ENCODE measurements at regions not wholly inside any gene's neighbourhood (a gene's known extent, or its start where the extent isn't known, plus 50 kb on each side); places are given as distances from the start of the nearest gene placed in this dataset.

DNA sequence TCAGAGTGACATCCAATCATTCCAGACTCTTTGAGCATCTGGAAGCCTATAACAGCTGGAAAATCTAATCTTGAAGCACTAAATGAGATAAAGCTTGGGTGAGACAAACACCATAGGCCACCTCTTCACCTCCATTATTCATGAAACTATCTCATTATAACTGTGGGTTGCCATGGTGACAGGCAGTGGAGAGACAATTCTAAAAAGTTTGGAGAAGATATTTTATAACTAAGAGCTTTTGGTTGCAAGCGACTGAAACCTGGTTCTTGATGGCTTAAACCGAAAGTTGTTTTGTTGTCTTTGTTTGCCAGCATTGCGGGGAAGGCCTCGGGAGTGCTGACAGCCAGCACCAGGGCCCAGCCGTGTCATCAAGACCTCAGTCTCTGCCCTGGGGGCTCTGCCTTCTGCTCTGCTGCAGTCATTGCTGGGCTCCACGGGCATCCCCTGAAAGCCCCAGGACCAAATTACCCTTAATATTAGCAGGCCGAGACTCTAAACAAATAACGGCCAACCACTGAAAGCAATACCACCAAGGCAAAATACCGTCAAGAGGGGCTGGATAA lies 353.6 kb upstream of the SFSWAP start:
- TF ChIP-seq CTCF (IDR thresholded peaks at IDR 0.05; ENCODE audit: low read depth, low read length): no peak
- Histone ChIP-seq H3K27me3 (no peaks in the 10 kb centered on the region), H3K9me3 (no peaks in the 10 kb centered on the region), H3K4me3 (ENCODE audit: low read depth, low read length) (no peak overlapping the region), H3K36me3 (no peaks in the 10 kb centered on the region), H3K4me1 (no peaks in the 10 kb centered on the region; the same call in 1 of the 2 replicates)
- no peak for DNase-seq

GRCh38 chr12:131357920-131358319 lies 353.0 kb upstream of the SFSWAP start:
- H3K4me3 ChIP-seq (ENCODE audit: low read depth, low read length): no peak overlapping the region
- H3K36me3 ChIP-seq: no peaks in the 10 kb centered on the region
- DNase-seq: no peak
- H3K27me3 ChIP-seq: no peaks in the 10 kb centered on the region
- H3K4me1 ChIP-seq: no peaks in the 10 kb centered on the region; the same call in 1 of the 2 replicates
- H3K9me3 ChIP-seq: no peaks in the 10 kb centered on the region
- TF ChIP-seq CTCF (IDR thresholded peaks at IDR 0.05; ENCODE audit: low read depth, low read length): no peak

DNA sequence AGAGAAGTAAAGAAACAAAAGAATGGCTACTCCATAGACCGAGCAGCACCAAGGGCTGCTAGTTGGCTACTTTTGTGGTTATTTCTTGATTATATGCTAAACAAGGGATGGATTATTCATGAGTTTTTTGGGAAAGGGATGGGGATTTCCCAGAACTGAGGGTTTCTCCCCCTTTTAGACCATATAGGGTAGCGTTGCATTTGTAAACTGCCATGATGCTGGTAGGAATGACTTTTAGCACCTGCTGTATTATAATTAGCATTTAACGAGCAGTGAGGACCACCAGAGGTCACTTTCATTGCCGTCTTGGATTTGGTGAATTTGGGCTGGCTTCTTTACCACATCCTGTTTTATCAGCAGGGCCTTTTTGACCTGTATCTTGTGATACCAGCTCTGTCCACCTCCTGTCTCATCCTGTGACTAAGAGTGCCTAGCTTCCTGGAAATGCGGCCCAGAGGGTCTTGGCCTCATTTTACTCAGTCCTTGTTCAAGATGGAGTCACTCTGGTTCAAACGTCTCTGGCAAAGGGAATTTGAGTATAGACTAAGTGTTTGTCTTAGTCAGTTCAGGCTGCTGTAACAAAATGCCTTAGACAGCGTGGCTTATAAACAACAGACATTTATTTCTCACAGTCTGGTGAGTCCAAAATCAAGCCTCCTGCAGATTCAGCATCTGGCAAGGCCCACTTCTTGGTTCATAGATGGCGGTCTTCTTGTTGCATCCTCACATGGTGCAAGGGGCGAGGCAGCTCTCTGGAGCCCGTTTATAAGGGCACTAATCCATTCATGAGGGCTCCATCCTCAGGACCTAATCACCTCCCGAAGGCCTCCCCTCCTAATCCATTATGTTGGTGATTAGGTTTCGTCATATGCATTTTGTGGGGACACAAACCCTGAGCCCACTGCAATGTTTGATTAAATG lies 348.3 kb upstream of the SFSWAP start:
- H3K4me1 ChIP-seq: peaks cover under 1% of the 10 kb centered on the region; the same call in 1 of the 2 replicates
- no peaks in the 10 kb centered on the region for H3K9me3 ChIP-seq
- no peak overlapping the region for H3K4me3 ChIP-seq (ENCODE audit: low read depth, low read length)
- no peak for DNase-seq
- H3K36me3 ChIP-seq: no peaks in the 10 kb centered on the region
- H3K27me3 ChIP-seq: no peaks in the 10 kb centered on the region
- no peak for TF ChIP-seq CTCF (IDR thresholded peaks at IDR 0.05; ENCODE audit: low read depth, low read length)

GRCh38 chr12:131363393-131363792 lies 347.5 kb upstream of the SFSWAP start:
- H3K27me3 ChIP-seq: no peaks in the 10 kb centered on the region
- H3K4me3 ChIP-seq (ENCODE audit: low read depth, low read length): no peak overlapping the region
- DNase-seq: no peak
- no peaks in the 10 kb centered on the region for H3K9me3 ChIP-seq
- H3K36me3 ChIP-seq: no peaks in the 10 kb centered on the region
- H3K4me1 ChIP-seq: peaks cover 8% of the 10 kb centered on the region; the same call in 1 of the 2 replicates
- TF ChIP-seq CTCF (IDR thresholded peaks at IDR 0.05; ENCODE audit: low read depth, low read length): no peak

DNA sequence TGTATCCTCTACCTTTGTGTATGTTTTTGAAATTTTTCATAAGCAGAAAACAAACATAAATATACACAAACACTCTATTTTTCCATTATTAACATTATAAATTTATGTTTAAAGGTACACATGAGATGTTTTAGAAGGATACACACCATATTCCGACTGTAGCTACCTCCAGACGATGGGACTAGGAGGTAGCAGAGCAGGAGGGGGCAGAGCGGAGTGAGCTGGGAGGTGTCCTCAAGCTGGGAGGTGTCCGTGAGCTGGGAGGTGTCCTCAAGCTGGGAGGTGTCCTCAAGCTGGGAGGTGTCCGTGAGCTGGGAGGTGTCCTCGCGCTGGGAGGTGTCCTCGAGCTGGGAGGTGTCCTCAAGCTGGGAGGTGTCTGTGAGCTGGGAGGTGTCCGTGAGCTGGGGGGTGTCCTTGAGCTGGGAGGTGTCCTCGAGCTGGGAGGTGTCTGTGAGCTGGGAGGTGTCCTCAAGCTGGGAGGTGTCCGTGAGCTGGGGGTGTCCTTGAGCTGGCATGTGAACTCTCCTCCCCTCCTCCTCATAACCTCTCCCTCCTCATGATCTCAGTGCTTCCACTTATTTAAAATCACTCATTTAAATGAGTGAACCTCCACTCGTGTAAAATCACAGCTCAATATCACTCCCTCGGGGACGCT lies 346.9 kb upstream of the SFSWAP start:
- no peaks in the 10 kb centered on the region for H3K27me3 ChIP-seq
- H3K4me1 ChIP-seq: peaks cover 8% of the 10 kb centered on the region; the same call in 1 of the 2 replicates
- H3K9me3 ChIP-seq: no peaks in the 10 kb centered on the region
- TF ChIP-seq CTCF (IDR thresholded peaks at IDR 0.05; ENCODE audit: low read depth, low read length): no peak
- no peak for DNase-seq
- no peaks in the 10 kb centered on the region for H3K36me3 ChIP-seq
- H3K4me3 ChIP-seq (ENCODE audit: low read depth, low read length): no peak overlapping the region

Data from BE2C (cell line).